AG09319 (cell line): ENCODE measurements at regions not wholly inside any gene's neighbourhood (a gene's known extent, or its start where the extent isn't known, plus 50 kb on each side); places are given as distances from the start of the nearest gene placed in this dataset.

Experiments used
- DNase-seq: peaks from one replicate; pipeline ENCODE4 v3.0.0-alpha.2; 2010; ENCODE audit warnings: low read depth; ENCODE audit errors: extremely low read depth
- TF ChIP-seq, protein P1 (sequence below): IDR thresholded peaks from 2 replicates; pipeline ENCODE4 v1.5.1; 2011; ENCODE audit warnings: low read depth, mild to moderate bottlenecking, inconsistent platforms, low read length, moderate library complexity

DNA sequence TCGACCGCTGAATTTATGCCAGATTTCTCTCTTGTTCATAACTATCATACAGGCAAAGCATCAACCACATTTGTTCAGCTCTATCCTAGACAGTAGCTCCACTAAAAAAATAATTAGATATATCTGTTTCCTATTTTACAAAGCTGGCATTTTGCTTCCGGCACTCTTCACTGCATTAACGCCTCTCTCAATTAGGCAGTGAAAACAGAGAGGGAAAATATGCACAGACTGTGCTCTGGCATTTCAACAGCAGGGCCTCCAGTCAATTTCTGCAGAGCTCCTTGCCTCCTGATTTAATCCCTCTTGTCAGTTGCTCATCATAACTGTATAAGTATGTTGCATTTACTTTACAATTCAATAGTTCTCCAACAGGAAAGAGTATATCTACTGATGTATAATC lies 666.9 kb upstream of the INTU start:
- TF ChIP-seq, protein P1, sequence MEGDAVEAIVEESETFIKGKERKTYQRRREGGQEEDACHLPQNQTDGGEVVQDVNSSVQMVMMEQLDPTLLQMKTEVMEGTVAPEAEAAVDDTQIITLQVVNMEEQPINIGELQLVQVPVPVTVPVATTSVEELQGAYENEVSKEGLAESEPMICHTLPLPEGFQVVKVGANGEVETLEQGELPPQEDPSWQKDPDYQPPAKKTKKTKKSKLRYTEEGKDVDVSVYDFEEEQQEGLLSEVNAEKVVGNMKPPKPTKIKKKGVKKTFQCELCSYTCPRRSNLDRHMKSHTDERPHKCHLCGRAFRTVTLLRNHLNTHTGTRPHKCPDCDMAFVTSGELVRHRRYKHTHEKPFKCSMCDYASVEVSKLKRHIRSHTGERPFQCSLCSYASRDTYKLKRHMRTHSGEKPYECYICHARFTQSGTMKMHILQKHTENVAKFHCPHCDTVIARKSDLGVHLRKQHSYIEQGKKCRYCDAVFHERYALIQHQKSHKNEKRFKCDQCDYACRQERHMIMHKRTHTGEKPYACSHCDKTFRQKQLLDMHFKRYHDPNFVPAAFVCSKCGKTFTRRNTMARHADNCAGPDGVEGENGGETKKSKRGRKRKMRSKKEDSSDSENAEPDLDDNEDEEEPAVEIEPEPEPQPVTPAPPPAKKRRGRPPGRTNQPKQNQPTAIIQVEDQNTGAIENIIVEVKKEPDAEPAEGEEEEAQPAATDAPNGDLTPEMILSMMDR = no peak

DNA sequence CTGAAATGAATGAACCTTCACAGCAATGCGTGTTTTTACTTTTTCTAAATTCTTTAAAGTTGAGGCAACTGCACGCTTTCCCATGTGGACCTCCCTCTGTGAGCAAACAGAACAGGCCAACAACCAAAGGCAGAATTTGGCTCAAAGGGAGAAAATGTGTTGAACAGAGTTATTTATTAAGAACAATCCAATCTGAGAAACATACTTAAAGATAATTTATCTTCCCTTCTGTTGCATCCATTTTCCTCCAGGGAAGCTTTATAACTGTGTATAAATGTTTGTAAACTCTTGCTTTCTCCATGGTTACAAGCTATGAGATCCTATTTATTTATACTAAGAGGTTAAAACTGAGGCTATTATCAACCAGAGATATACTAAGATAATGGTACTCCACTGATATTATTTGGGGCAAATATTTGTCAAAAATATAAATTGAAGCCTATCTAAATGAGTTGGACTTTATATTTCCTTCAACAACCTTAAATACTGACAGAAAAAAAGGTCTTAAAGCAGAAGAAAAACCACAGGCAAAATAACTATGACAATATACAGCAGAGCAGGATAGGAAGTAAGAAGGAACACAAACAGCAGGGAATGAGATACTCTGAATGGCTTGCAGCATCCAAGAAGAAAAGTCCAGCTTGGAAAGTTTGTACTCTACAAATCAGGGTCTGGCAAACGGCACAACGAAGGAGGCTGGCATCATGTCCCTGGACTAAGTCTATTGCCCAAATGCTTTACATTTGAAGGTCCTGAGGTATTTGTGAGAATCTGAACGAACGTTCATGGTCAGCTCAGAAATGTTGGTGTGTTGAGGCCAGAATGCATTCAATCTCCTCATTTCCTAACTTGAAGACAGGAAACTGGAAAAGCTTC lies 663.2 kb upstream of the INTU start:
- DNase-seq = no peak
- TF ChIP-seq, protein P1 = no peak

More for the DNA sequence above, 666.9 kb upstream of the INTU start:
- no peak for DNase-seq

- TF ChIP-seq, protein P1 = no peak
- DNase-seq = no peak
Observed at GRCh38 chr4:126973201-126973600, 659.6 kb upstream of the INTU start.

DNA sequence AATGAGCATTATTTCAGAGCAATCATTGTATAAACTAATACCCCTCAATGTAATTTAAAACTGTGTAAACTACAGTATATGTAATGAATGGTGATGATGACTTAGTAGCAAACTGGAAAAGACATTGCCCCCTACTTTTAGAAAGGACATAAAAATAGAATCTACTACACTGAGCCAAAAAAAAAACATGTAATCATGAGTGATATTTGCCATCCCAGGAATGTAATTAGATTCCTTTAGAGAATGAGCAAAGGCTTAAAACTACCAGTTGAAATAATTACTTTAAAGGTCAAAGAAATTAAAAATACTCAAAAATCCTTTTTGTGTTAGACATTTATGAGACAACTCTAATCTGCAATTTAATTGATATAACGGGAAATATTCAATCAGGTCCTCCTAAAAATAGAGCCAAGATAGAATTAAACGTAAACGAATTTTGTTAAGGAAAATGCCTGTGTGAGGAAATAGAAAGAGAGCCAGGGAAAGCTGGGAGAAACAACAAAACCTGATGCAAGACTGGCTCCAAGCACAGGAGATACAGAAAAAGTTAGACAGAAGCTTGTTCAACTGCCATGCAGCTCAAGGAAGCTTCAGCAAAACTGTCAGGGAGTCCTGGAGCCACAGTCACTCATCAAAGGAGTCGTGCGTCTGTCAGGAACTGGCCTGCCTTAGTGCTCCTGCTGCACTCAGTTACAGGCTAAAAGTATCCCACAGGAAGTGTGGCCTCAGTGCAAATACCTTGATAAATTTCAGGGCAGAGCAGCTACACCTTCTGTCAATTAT lies 655.7 kb upstream of the INTU start:
- TF ChIP-seq, protein P1 = no peak
- DNase-seq = no peak

DNA sequence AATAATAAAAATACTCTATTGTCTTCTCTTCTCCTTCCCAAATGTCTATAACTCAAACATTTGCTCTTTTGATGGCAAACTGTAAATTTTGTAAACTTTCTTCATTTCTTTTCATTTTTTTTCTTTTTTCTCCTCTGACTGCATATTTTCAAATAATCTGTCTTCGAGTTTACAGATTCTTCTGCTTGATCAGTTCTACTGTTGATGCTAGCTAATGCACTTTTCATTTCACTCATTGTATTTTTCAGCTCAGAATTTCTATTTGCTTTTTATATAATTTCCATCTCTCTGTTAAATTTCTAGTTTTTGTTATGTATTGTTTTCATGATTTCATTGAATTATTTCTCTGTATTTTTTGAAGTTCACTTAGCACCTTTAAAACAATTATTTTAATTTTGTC lies 646.8 kb upstream of the INTU start:
- DNase-seq = no peak

DNA sequence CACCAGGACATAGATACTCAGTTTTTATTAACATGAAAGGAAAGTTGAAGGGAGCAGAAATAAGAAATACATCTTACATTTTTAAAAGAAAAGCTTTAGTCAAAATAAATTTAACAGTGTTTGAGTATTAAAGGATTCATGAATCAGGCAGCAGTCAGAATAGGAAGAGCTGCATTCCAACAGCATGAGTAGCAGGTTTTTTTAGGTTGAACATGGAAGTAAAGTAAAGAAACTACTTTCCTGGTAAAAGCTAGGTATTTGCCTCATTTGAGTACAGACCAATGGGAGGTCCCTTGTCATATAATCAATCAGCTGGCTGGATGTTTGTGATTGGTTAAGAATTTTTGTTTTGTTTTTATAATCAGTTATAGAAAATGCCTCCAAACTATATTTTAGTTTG lies 645.9 kb upstream of the INTU start:
- no peak for DNase-seq
- TF ChIP-seq, protein P1 = no peak

More for the DNA sequence above, 646.8 kb upstream of the INTU start:
- TF ChIP-seq, protein P1 = no peak

DNA sequence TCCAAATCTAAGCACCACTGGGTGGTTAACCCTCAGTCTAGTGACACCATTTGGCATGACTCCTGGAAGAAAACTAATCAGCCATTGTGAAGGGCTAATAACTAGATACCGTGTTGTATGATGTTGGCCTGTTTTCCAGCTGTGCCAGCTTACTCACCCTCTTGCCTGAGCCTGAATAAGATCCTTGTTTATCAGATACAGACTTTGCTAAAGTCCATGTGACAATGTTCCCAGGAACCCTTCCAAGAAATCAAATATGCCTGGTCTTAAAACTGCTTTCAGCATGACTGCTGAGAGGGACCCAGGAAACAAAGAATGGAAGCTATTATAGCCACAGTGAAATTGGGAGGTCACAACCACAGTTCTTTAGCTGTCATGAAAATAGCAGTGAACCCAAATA lies 640.8 kb upstream of the INTU start:
- DNase-seq = peak; percentile 49
- TF ChIP-seq, protein P1 = no peak
